ENCODE measurements at regions not wholly inside any gene's neighbourhood (a gene's known extent, or its start where the extent isn't known, plus 50 kb on each side); places are given as distances from the start of the nearest gene placed in this dataset.

- H2AFZ ChIP-seq: no peak overlapping the region
- no peak overlapping the region for H3K4me2 ChIP-seq (ENCODE audit: low read length)
- H3K9ac ChIP-seq: no peak overlapping the region
- no peak overlapping the region for H3K27ac ChIP-seq
- H3K9me3 ChIP-seq (ENCODE audit: control insufficient read depth, low read length): no peaks in the 10 kb centered on the region
- H3K4me1 ChIP-seq: no peaks in the 10 kb centered on the region
- no peaks in the 10 kb centered on the region for H3K79me2 ChIP-seq
- no peak for TF ChIP-seq CTCF (IDR thresholded peaks at IDR 0.05)
- peaks cover 3% of the 10 kb centered on the region for H3K36me3 ChIP-seq (ENCODE audit: control insufficient read depth, insufficient read depth, low read length)
- H3K27me3 ChIP-seq (ENCODE audit: control insufficient read depth, insufficient read depth, low read length): no peaks in the 10 kb centered on the region
- H3K4me3 ChIP-seq (ENCODE audit: low read depth, low read length): no peak overlapping the region
Observed at GRCh38 chr3:148168347-148168746, 529.4 kb upstream of the AGTR1 start.

- H3K4me3 ChIP-seq (ENCODE audit: low read depth, low read length): no peak overlapping the region
- H3K4me2 ChIP-seq (ENCODE audit: low read length): no peak overlapping the region
- H3K4me1 ChIP-seq: no peaks in the 10 kb centered on the region
- no peak overlapping the region for H2AFZ ChIP-seq
- no peaks in the 10 kb centered on the region for H3K27me3 ChIP-seq (ENCODE audit: control insufficient read depth, insufficient read depth, low read length)
- H3K36me3 ChIP-seq (ENCODE audit: control insufficient read depth, insufficient read depth, low read length): peaks cover 3% of the 10 kb centered on the region
- no peak for TF ChIP-seq CTCF (IDR thresholded peaks at IDR 0.05)
- H3K9me3 ChIP-seq (ENCODE audit: control insufficient read depth, low read length): no peaks in the 10 kb centered on the region
- H3K9ac ChIP-seq: no peak overlapping the region
- H3K27ac ChIP-seq: no peak overlapping the region
- no peaks in the 10 kb centered on the region for H3K79me2 ChIP-seq
Observed at GRCh38 chr3:148173851-148174250, 523.9 kb upstream of the AGTR1 start.

- no peak overlapping the region for H2AFZ ChIP-seq
- no peak for TF ChIP-seq CTCF (IDR thresholded peaks at IDR 0.05)
- no peaks in the 10 kb centered on the region for H3K9me3 ChIP-seq (ENCODE audit: control insufficient read depth, low read length)
- H3K27ac ChIP-seq: no peak overlapping the region
- H3K27me3 ChIP-seq (ENCODE audit: control insufficient read depth, insufficient read depth, low read length): no peaks in the 10 kb centered on the region
- H3K4me3 ChIP-seq (ENCODE audit: low read depth, low read length): no peak overlapping the region
- no peaks in the 10 kb centered on the region for H3K79me2 ChIP-seq
- no peaks in the 10 kb centered on the region for H3K4me1 ChIP-seq
- peaks cover 3% of the 10 kb centered on the region for H3K36me3 ChIP-seq (ENCODE audit: control insufficient read depth, insufficient read depth, low read length)
- no peak overlapping the region for H3K4me2 ChIP-seq (ENCODE audit: low read length)
- H3K9ac ChIP-seq: no peak overlapping the region
Observed at GRCh38 chr3:148175214-148175613, 522.5 kb upstream of the AGTR1 start.

- no peaks in the 10 kb centered on the region for H3K9me3 ChIP-seq (ENCODE audit: control insufficient read depth, low read length)
- no peak overlapping the region for H3K9ac ChIP-seq
- no peaks in the 10 kb centered on the region for H3K79me2 ChIP-seq
- H3K27ac ChIP-seq: no peak overlapping the region
- H3K4me2 ChIP-seq (ENCODE audit: low read length): no peak overlapping the region
- no peak for TF ChIP-seq CTCF (IDR thresholded peaks at IDR 0.05)
- no peaks in the 10 kb centered on the region for H3K4me1 ChIP-seq
- no peak overlapping the region for H3K4me3 ChIP-seq (ENCODE audit: low read depth, low read length)
- H3K27me3 ChIP-seq (ENCODE audit: control insufficient read depth, insufficient read depth, low read length): no peaks in the 10 kb centered on the region
- no peaks in the 10 kb centered on the region for H3K36me3 ChIP-seq (ENCODE audit: control insufficient read depth, insufficient read depth, low read length)
- no peak overlapping the region for H2AFZ ChIP-seq
Observed at GRCh38 chr3:148178503-148178902, 519.2 kb upstream of the AGTR1 start.

GRCh38 chr3:148184798-148185197 is 512.9 kb upstream of the AGTR1 start:
- Histone ChIP-seq H3K79me2 (no peaks in the 10 kb centered on the region), H3K27ac (no peak overlapping the region), H3K4me1 (no peaks in the 10 kb centered on the region), H3K27me3 (ENCODE audit: control insufficient read depth, insufficient read depth, low read length) (no peaks in the 10 kb centered on the region), H3K4me3 (ENCODE audit: low read depth, low read length) (no peak overlapping the region), H2AFZ (no peak overlapping the region), H3K36me3 (ENCODE audit: control insufficient read depth, insufficient read depth, low read length) (no peaks in the 10 kb centered on the region), H3K4me2 (ENCODE audit: low read length) (no peak overlapping the region), H3K9me3 (ENCODE audit: control insufficient read depth, low read length) (no peaks in the 10 kb centered on the region), H3K9ac (no peak overlapping the region)
- no peak for TF ChIP-seq CTCF (IDR thresholded peaks at IDR 0.05)

All from parathyroid adenoma (tissue), 2 donors.